ENCODE measurements at regions not wholly inside any gene's neighbourhood (a gene's known extent, or its start where the extent isn't known, plus 50 kb on each side); places are given as distances from the start of the nearest gene placed in this dataset.

DNA sequence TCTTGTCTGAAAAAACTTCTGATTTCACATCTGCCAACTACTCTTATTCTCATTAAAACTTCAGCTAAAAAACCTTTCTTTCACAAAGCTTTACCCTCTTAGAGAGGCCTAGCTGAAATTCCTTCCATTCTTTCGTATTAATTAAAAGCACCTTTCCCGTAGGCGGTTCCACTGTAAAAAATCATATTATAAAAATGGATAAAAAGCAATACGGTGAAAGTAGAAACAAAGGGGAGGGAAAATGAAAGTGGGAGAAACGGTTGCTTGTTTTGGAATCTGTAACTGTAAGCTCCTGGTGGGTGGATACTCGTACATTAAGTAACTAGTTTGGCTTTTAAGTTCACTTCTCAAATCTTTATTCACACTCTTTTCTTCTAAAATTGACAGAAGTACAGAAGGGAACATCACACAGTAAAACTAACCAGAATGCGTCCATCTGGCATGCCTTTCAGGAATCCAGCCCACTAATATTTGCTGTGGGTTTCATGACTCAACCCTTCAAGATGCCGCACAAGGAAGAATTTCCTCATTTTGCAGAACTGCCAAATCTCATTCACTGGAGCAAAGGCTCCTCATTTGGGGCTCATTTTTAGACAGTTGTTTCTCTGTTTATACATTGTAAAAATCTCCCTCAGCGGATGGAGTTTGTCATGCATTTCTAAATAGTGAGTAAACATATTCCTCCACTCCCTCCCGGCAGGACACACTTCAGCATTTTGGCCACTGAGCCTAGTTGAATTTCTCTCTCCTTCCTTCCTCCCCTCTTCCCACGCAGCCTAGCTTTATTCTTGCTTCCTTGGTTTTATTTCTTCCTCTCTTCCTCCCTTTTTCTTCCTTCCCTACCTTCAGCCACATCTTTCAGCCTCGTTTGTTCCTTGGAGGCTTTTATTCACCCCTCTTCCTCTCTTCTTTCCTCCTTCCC lies 419.5 kb upstream of the NAALADL2 start (continued):
- TF ChIP-seq, protein P1, sequence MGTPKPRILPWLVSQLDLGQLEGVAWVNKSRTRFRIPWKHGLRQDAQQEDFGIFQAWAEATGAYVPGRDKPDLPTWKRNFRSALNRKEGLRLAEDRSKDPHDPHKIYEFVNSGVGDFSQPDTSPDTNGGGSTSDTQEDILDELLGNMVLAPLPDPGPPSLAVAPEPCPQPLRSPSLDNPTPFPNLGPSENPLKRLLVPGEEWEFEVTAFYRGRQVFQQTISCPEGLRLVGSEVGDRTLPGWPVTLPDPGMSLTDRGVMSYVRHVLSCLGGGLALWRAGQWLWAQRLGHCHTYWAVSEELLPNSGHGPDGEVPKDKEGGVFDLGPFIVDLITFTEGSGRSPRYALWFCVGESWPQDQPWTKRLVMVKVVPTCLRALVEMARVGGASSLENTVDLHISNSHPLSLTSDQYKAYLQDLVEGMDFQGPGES (IDR thresholded peaks at IDR 0.05; ENCODE audit: low read depth, low read length), result no peak
- no peak for TF ChIP-seq MEF2A (IDR thresholded peaks at IDR 0.05; ENCODE audit: borderline replicate concordance, low read depth)
- TF ChIP-seq YY1 (IDR thresholded peaks at IDR 0.05; ENCODE audit: low read depth), result no peak
- peak; percentile 78; the same call in 1 of the 2 replicates for TF ChIP-seq SIN3A (IDR thresholded peaks at IDR 0.05; ENCODE audit: borderline replicate concordance, low read depth, low read length)
- no peak for TF ChIP-seq ELF1 (IDR thresholded peaks at IDR 0.05)
- TF ChIP-seq CHD2 (IDR thresholded peaks at IDR 0.05; ENCODE audit: low read length, partially characterized antibody), result no peak
- 0 out of 2 replicates have a peak, but pooled peaks have one; percentile 7 for TF ChIP-seq REST (IDR thresholded peaks at IDR 0.05; ENCODE audit: low read depth, low read length)
- TF ChIP-seq, protein P2, sequence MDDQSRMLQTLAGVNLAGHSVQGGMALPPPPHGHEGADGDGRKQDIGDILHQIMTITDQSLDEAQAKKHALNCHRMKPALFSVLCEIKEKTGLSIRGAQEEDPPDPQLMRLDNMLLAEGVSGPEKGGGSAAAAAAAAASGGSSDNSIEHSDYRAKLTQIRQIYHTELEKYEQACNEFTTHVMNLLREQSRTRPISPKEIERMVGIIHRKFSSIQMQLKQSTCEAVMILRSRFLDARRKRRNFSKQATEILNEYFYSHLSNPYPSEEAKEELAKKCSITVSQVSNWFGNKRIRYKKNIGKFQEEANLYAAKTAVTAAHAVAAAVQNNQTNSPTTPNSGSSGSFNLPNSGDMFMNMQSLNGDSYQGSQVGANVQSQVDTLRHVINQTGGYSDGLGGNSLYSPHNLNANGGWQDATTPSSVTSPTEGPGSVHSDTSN (IDR thresholded peaks at IDR 0.05), result peak; percentile 77
- peak; percentile 75 for TF ChIP-seq JUND (IDR thresholded peaks at IDR 0.05)
- TF ChIP-seq, protein P3, sequence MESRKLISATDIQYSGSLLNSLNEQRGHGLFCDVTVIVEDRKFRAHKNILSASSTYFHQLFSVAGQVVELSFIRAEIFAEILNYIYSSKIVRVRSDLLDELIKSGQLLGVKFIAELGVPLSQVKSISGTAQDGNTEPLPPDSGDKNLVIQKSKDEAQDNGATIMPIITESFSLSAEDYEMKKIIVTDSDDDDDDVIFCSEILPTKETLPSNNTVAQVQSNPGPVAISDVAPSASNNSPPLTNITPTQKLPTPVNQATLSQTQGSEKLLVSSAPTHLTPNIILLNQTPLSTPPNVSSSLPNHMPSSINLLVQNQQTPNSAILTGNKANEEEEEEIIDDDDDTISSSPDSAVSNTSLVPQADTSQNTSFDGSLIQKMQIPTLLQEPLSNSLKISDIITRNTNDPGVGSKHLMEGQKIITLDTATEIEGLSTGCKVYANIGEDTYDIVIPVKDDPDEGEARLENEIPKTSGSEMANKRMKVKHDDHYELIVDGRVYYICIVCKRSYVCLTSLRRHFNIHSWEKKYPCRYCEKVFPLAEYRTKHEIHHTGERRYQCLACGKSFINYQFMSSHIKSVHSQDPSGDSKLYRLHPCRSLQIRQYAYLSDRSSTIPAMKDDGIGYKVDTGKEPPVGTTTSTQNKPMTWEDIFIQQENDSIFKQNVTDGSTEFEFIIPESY (IDR thresholded peaks at IDR 0.05; ENCODE audit: borderline replicate concordance, low read depth), result peak; percentile 51; the same call in 1 of the 2 replicates
- peak; percentile 86 for TF ChIP-seq NFIC (IDR thresholded peaks at IDR 0.05; ENCODE audit: borderline replicate concordance)
- TF ChIP-seq RAD21 (IDR thresholded peaks at IDR 0.05; ENCODE audit: low read length), result no peak
- peak; percentile 81 for TF ChIP-seq TEAD4 (IDR thresholded peaks at IDR 0.05; ENCODE audit: borderline replicate concordance, insufficient read depth)
- 0 out of 2 replicates have a peak, but pooled peaks have one; percentile 16 for TF ChIP-seq FOXM1 (IDR thresholded peaks at IDR 0.05; ENCODE audit: low read depth)
- TF ChIP-seq MXI1 (IDR thresholded peaks at IDR 0.05; ENCODE audit: low read depth, low read length), result no peak
- no peak for TF ChIP-seq RFX5 (IDR thresholded peaks at IDR 0.05; ENCODE audit: low read length)
- no peak for TF ChIP-seq GATA2 (CRISPR knock-in tag; IDR thresholded peaks at IDR 0.05)
- no peak for TF ChIP-seq NRF1 (IDR thresholded peaks at IDR 0.05; ENCODE audit: low read depth, low read length)
- TF ChIP-seq, protein P4, sequence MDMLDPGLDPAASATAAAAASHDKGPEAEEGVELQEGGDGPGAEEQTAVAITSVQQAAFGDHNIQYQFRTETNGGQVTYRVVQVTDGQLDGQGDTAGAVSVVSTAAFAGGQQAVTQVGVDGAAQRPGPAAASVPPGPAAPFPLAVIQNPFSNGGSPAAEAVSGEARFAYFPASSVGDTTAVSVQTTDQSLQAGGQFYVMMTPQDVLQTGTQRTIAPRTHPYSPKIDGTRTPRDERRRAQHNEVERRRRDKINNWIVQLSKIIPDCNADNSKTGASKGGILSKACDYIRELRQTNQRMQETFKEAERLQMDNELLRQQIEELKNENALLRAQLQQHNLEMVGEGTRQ (IDR thresholded peaks at IDR 0.05; ENCODE audit: borderline replicate concordance, low read depth, low read length), result no peak
- TF ChIP-seq TCF12 (IDR thresholded peaks at IDR 0.05), result peak; percentile 96
- peak; percentile 37; the same call in 1 of the 2 replicates for TF ChIP-seq TAF1 (IDR thresholded peaks at IDR 0.05; ENCODE audit: borderline replicate concordance, low read depth, low read length)
- TF ChIP-seq EZH2phosphoT487 (IDR thresholded peaks at IDR 0.05; ENCODE audit: borderline replicate concordance, low read depth), result no peak
